ENCODE measurements at regions not wholly inside any gene's neighbourhood (a gene's known extent, or its start where the extent isn't known, plus 50 kb on each side); places are given as distances from the start of the nearest gene placed in this dataset.

GRCh38 chr3:104632947-104633346 lies 733.8 kb upstream of the ALCAM start:
- no peak for DNase-seq (ENCODE audit: low spot score in 2 of 2)
- Histone ChIP-seq H3K27me3 (no peaks in the 10 kb centered on the region), H3K4me1 (no peaks in the 10 kb centered on the region), H3K36me3 (no peaks in the 10 kb centered on the region), H3K9me3 (no peaks in the 10 kb centered on the region), H3K4me3 (no peak overlapping the region), H3K27ac (no peak overlapping the region)
- intact Hi-C loops (cut with DNase I): no loop called here
- TF ChIP-seq, protein P1, sequence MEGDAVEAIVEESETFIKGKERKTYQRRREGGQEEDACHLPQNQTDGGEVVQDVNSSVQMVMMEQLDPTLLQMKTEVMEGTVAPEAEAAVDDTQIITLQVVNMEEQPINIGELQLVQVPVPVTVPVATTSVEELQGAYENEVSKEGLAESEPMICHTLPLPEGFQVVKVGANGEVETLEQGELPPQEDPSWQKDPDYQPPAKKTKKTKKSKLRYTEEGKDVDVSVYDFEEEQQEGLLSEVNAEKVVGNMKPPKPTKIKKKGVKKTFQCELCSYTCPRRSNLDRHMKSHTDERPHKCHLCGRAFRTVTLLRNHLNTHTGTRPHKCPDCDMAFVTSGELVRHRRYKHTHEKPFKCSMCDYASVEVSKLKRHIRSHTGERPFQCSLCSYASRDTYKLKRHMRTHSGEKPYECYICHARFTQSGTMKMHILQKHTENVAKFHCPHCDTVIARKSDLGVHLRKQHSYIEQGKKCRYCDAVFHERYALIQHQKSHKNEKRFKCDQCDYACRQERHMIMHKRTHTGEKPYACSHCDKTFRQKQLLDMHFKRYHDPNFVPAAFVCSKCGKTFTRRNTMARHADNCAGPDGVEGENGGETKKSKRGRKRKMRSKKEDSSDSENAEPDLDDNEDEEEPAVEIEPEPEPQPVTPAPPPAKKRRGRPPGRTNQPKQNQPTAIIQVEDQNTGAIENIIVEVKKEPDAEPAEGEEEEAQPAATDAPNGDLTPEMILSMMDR (IDR thresholded peaks at IDR 0.05): no peak

GRCh38 chr3:104635872-104636580 lies 730.7 kb upstream of the ALCAM start:
- Histone ChIP-seq H3K4me3 (no peak overlapping the region), H3K27ac (no peak overlapping the region), H3K9me3 (peaks cover 0 to 7% of the 10 kb centered on the region in 2 donors), H3K36me3 (no peaks in the 10 kb centered on the region), H3K4me1 (no peaks in the 10 kb centered on the region), H3K27me3 (no peaks in the 10 kb centered on the region)
- intact Hi-C loops (cut with DNase I): no loop called here
- no peak for DNase-seq (ENCODE audit: low spot score in 2 of 2)
- TF ChIP-seq, protein P1 (IDR thresholded peaks at IDR 0.05): no peak

GRCh38 chr3:104642827-104643226 lies 723.9 kb upstream of the ALCAM start:
- no peak for DNase-seq (ENCODE audit: low spot score in 2 of 2)
- Histone ChIP-seq H3K36me3 (no peaks in the 10 kb centered on the region), H3K9me3 (peaks cover 0 to 7% of the 10 kb centered on the region in 2 donors), H3K27ac (no peak overlapping the region), H3K4me1 (no peaks in the 10 kb centered on the region), H3K4me3 (no peak overlapping the region), H3K27me3 (no peaks in the 10 kb centered on the region)
- TF ChIP-seq, protein P1 (IDR thresholded peaks at IDR 0.05): no peak
- intact Hi-C loops (cut with DNase I): no loop called here

GRCh38 chr3:104646196-104646595 lies 720.5 kb upstream of the ALCAM start:
- no peaks in the 10 kb centered on the region for H3K4me1 ChIP-seq
- DNase-seq (ENCODE audit: low spot score in 2 of 2): no peak
- no peak overlapping the region for H3K27ac ChIP-seq
- TF ChIP-seq, protein P1 (IDR thresholded peaks at IDR 0.05): no peak
- intact Hi-C loops (cut with DNase I): no loop called here
- no peaks in the 10 kb centered on the region for H3K9me3 ChIP-seq
- no peaks in the 10 kb centered on the region for H3K36me3 ChIP-seq
- H3K4me3 ChIP-seq: no peak overlapping the region
- H3K27me3 ChIP-seq: no peaks in the 10 kb centered on the region

DNA sequence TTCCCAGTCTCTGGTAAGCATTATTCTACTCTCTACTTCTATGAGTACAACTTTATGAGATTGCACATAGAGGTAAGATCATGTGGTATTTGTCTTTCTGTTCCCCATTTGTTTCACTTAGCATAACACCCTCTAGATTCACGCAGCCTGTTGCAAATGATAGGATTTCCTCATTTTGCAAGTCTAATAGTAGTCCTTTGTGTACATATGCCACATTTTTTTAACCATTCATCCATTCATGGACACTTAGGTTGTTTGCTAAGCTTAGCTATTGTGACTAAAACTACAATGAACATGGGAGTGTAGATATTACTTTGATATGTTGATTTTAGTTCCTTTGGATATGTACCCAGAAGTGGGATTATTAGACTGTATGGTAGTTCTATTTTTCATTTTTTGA lies 717.9 kb upstream of the ALCAM start:
- no peaks in the 10 kb centered on the region for H3K36me3 ChIP-seq
- TF ChIP-seq, protein P1 (IDR thresholded peaks at IDR 0.05): no peak
- no peak for DNase-seq (ENCODE audit: low spot score in 2 of 2)
- H3K4me1 ChIP-seq: no peaks in the 10 kb centered on the region
- H3K4me3 ChIP-seq: no peak overlapping the region
- no peak overlapping the region for H3K27ac ChIP-seq
- H3K9me3 ChIP-seq: peaks cover 0 to 5% of the 10 kb centered on the region in 2 donors
- H3K27me3 ChIP-seq: no peaks in the 10 kb centered on the region
- intact Hi-C loops (cut with DNase I): no loop called here

DNA sequence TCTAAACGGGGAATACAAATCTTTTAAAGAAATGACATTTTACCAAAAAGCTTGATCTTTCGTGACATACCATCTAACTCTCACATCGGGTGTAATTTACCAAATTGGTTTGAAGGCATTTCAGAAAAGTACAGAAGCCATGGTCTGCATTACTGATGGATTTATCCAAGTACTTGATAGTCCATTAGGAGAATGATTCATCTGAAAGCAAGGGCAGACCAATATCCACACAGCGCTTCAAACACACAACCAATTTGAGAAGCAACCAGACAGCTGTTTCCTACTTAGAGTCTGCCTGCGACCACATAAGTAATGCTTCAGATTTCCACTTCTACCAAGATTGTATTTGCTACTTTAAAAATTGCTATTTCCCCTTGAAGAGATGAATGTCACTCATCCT lies 697.6 kb upstream of the ALCAM start:
- Histone ChIP-seq H3K27ac (no peak overlapping the region), H3K27me3 (no peaks in the 10 kb centered on the region), H3K4me1 (no peaks in the 10 kb centered on the region), H3K36me3 (no peaks in the 10 kb centered on the region), H3K9me3 (no peaks in the 10 kb centered on the region), H3K4me3 (no peak overlapping the region)
- intact Hi-C loops (cut with DNase I): no loop called here
- DNase-seq (ENCODE audit: low spot score in 2 of 2): no peak
- TF ChIP-seq, protein P1 (IDR thresholded peaks at IDR 0.05): no peak

Data from ascending aorta (tissue), 2 donors.